Cardiac muscle cell (in vitro differentiated cells and primary cell): ENCODE measurements at regions not wholly inside any gene's neighbourhood (a gene's known extent, or its start where the extent isn't known, plus 50 kb on each side); places are given as distances from the start of the nearest gene placed in this dataset.

Experiments used
- DNase-seq, 2 donors: peaks; one replicate each; pipeline versions ENCODE4 v3.0.0 to v3.0.0-alpha.2; 2010 to 2017; ENCODE audit warnings: low read depth in 1 of 2, low spot score in 1 of 2
- H3K27ac ChIP-seq: fragments of 200-600 bp; sonication (generic); 2 replicates; pipeline ENCODE4 v1.5.1; 2016
- H3K27me3 ChIP-seq: fragments of 200-600 bp; sonication (generic); 2 replicates; pipeline ENCODE4 v1.6.0; 2016; ENCODE audit warnings: control low read depth
- H3K36me3 ChIP-seq: fragments of 200-600 bp; sonication (generic); 2 replicates; pipeline ENCODE4 v1.5.1; 2016; ENCODE audit warnings: control low read depth
- H3K4me1 ChIP-seq: fragments of 200-600 bp; sonication (generic); 2 replicates; pipeline ENCODE4 v1.8.1; 2017; ENCODE audit warnings: low read depth, mild to moderate bottlenecking, mixed run types
- H3K4me3 ChIP-seq: fragments of 200-600 bp; sonication (generic); 2 replicates; pipeline ENCODE4 v1.5.1; 2016; ENCODE audit warnings: mild to moderate bottlenecking
- H3K9me3 ChIP-seq: fragments of 200-600 bp; sonication (generic); 2 replicates; pipeline ENCODE4 v1.5.1; 2017; ENCODE audit warnings: low read depth, mild to moderate bottlenecking, control low read depth
- TF ChIP-seq, protein P1 (sequence below): IDR thresholded peaks from 2 replicates; pipeline ENCODE4 v1.5.1; 2012; ENCODE audit warnings: low read depth, mild to moderate bottlenecking, low read length

DNA sequence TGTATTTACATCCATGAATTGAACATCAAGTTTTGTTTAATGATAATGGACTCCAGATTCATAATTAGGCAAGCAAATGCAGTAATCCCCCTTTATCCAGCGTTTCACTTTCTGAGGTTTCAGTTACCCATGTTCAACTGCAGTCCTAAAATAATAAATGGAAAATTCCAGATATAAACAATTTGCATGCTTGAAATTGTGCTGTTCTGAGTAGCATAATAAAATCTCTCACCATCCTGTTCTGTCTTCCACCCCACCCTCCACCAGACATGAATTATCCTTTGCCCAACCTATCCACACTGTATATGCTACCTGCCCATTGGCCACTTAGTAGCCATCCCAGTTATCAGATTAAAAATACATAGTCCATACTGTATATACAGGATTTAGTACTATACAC is 224.5 kb upstream of the CHAC2 start:
- Histone ChIP-seq H3K4me1 (no peaks in the 10 kb centered on the region), H3K4me3 (no peak overlapping the region), H3K27me3 (no peaks in the 10 kb centered on the region), H3K9me3 (no peaks in the 10 kb centered on the region), H3K27ac (no peak overlapping the region), H3K36me3 (no peaks in the 10 kb centered on the region)
- TF ChIP-seq, protein P1, sequence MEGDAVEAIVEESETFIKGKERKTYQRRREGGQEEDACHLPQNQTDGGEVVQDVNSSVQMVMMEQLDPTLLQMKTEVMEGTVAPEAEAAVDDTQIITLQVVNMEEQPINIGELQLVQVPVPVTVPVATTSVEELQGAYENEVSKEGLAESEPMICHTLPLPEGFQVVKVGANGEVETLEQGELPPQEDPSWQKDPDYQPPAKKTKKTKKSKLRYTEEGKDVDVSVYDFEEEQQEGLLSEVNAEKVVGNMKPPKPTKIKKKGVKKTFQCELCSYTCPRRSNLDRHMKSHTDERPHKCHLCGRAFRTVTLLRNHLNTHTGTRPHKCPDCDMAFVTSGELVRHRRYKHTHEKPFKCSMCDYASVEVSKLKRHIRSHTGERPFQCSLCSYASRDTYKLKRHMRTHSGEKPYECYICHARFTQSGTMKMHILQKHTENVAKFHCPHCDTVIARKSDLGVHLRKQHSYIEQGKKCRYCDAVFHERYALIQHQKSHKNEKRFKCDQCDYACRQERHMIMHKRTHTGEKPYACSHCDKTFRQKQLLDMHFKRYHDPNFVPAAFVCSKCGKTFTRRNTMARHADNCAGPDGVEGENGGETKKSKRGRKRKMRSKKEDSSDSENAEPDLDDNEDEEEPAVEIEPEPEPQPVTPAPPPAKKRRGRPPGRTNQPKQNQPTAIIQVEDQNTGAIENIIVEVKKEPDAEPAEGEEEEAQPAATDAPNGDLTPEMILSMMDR: no peak
- no peak for DNase-seq

DNA sequence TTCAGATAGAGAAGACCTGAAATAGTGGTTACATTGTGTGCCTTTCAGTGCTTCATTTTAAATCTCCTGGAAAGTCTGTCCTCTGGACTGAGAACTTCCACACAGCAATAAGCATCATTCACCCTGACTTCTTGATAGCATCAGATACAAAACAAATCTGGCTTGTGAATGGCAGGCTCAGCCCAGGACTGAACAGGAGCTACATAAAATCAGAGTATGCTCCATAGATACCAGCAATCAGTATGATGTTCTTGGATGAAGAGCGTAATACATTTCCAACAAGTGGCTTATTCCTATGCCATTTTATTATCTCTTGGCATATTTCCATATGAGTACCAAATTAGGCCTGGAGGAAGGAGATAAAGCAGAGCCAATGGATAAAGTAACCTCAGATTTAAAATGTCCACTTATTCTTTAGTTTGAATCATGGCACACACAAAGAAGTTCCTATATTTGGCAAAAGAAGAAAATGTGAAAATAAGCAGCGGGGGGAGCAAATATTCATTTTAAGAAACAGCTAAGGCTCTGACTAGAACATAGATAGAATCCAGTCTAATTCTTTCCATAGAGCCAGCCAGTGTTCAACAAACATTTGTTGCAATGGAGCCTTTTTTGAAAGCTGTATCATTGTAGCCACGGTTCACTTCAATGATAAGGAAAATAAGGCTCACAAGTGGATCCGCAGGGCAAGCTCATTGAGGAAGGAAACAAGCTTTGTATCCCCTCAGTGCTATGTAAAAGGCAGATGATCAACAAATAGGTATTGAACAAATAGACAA is 230.8 kb upstream of the CHAC2 start:
- Histone ChIP-seq H3K36me3 (no peaks in the 10 kb centered on the region), H3K27ac (no peak overlapping the region), H3K4me1 (no peaks in the 10 kb centered on the region), H3K4me3 (no peak overlapping the region), H3K27me3 (no peaks in the 10 kb centered on the region), H3K9me3 (no peaks in the 10 kb centered on the region)
- no peak for DNase-seq
- TF ChIP-seq, protein P1: no peak

DNA sequence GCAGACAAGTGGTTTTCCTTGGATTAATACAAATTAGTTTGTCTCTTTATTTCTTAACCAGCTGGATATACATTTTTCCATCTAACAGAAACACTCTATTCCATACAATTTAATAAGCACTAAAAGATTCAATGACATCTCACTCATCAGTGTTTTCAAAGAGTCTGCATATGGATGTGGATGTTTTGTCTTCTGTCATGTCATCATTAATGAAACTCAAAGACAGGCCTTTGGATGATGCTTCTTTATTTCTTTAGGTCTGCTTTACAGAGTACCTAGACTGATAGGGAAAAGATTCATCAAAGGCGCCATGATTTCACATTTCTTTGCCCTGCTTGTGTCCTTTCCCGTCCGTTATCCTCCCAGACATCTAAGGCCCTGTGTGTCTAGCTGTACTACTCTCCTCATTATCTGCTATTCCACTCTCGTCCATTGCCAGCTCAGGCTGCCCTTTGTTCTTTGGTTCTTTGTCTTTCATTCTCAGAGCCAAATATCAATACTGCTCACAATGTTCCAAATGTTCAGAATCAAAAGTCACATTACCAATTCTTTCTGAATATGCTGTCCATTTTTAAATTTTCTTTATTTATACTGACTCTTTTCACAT is 232.3 kb upstream of the CHAC2 start:
- Histone ChIP-seq H3K4me3 (no peak overlapping the region), H3K27ac (no peak overlapping the region), H3K36me3 (no peaks in the 10 kb centered on the region), H3K9me3 (no peaks in the 10 kb centered on the region), H3K4me1 (no peaks in the 10 kb centered on the region), H3K27me3 (no peaks in the 10 kb centered on the region)
- no peak for DNase-seq
- TF ChIP-seq, protein P1: no peak

DNA sequence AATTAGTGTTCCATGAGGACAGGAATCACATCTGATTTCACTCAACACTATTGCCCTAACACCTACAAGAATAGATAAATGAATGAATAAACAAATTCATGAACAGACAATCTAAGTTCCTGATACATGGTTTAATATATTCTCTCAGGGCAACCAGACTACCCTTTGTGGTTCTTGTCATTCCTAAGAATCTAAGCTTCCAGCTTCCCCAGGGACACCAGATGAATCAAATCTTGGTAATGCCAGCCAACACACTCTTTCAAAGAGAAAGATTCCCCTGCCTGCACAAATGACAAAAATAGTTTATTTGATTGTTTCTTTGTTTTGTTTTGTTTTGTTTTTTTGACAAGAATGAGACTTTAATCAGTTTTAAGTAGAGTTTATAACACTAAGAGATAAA is 237.5 kb upstream of the CHAC2 start:
- no peak for DNase-seq
- Histone ChIP-seq H3K4me1 (no peaks in the 10 kb centered on the region), H3K27me3 (no peaks in the 10 kb centered on the region), H3K4me3 (no peak overlapping the region), H3K36me3 (no peaks in the 10 kb centered on the region), H3K9me3 (no peaks in the 10 kb centered on the region), H3K27ac (no peak overlapping the region)
- TF ChIP-seq, protein P1: no peak

DNA sequence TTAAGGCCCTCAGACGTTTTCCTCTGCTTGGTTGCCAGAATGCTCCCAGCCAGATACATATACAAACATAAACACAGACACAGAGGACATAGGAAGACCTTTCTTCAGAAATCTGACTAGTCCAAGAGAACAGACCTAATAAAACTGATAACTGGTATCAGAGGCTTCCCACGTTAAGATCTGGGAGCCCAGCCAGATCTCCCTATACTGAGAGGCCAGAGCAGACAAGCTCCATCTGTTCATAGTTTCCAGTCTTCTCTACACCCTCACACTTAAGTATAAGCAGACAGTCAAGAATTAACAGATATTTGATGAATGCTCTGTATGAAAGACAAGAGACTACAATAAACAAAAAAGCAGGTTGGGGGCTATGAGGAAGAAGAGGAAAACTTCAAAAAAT is 240.5 kb upstream of the CHAC2 start:
- H3K4me1 ChIP-seq: no peaks in the 10 kb centered on the region
- H3K27me3 ChIP-seq: no peaks in the 10 kb centered on the region
- DNase-seq: no peak
- H3K9me3 ChIP-seq: no peaks in the 10 kb centered on the region
- H3K4me3 ChIP-seq: no peak overlapping the region
- H3K36me3 ChIP-seq: no peaks in the 10 kb centered on the region
- TF ChIP-seq, protein P1: no peak
- no peak overlapping the region for H3K27ac ChIP-seq
